ENCODE measurements at regions not wholly inside any gene's neighbourhood (a gene's known extent, or its start where the extent isn't known, plus 50 kb on each side); places are given as distances from the start of the nearest gene placed in this dataset.
A peak's percentile ranks its signal among the peaks of the same experiment; 100 is the strongest.

DNA sequence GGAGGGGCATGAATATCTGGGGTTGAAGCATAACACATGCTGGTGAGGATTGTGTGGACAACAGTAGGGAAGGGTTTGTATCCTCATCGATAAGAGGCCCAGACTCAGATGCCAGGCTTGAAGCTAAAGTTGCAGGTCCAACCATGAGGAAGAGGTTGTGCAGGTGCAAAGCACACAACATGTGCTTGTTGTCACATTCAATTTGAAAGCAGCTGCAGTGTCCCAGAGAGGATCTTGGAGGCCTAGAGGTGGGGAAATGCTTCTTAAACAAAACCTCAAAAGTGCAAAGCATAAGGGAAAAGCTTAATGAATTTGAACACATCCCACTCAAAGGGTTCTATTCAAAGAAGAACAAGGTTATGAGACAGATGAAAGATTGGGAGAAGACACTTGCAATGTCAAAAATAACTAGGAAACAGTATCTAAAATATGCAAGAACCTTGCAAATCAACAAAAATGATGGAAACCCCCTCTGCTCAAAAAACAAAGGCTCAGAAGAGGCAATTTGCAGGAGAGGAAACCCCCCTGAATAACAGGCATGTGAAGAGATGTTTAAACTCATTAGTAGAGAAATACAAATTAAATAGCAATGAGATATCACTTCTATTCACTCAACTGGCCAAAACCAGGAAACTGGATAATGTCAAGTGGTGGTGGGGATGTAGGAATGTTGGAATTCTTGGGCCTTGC lies 187.1 kb downstream of the KATNAL1 start:
- H3K4me3 ChIP-seq = no peak overlapping the region
- H3K27ac ChIP-seq = no peak overlapping the region
- no peaks in the 10 kb centered on the region for H3K9me3 ChIP-seq
- H3K4me1 ChIP-seq = peaks cover 4 to 12% (median 6%) of the 10 kb centered on the region in 4 donors
- ATAC-seq (ENCODE audit: low FRiP score in 2 of 2) (no peak), DNase-seq (no peak)
- H3K36me3 ChIP-seq = no peaks in the 10 kb centered on the region
- no peaks in the 10 kb centered on the region for H3K27me3 ChIP-seq
- TF ChIP-seq EP300 (IDR thresholded peaks at IDR 0.05) (no peak), CTCF (IDR thresholded peaks at IDR 0.05) (no peak), POLR2AphosphoS5 (IDR thresholded peaks at IDR 0.05) (no peak), POLR2A (IDR thresholded peaks at IDR 0.05) (no peak)
- WGBS, 2 donors = 48 to 55% methylated on average over 1 of the region's 1 CpG

GRCh38 chr13:30119476-30119875 lies 187.9 kb downstream of the KATNAL1 start:
- DNase-seq = no peak
- Histone ChIP-seq H3K27ac (no peak overlapping the region), H3K36me3 (no peaks in the 10 kb centered on the region), H3K27me3 (no peaks in the 10 kb centered on the region), H3K4me3 (no peak overlapping the region), H3K4me1 (peaks cover 5 to 18% (median 9%) of the 10 kb centered on the region in 4 donors), H3K9me3 (no peaks in the 10 kb centered on the region)
- no peak for TF ChIP-seq POLR2A (IDR thresholded peaks at IDR 0.05)
- TF ChIP-seq CTCF (IDR thresholded peaks at IDR 0.05) = no peak
- TF ChIP-seq POLR2AphosphoS5 (IDR thresholded peaks at IDR 0.05) = no peak
- no peak for TF ChIP-seq EP300 (IDR thresholded peaks at IDR 0.05)
- 16 to 22% methylated on average over 6 of the region's 6 CpGs for WGBS, 2 donors
- ATAC-seq (ENCODE audit: low FRiP score in 2 of 2) = no peak

DNA sequence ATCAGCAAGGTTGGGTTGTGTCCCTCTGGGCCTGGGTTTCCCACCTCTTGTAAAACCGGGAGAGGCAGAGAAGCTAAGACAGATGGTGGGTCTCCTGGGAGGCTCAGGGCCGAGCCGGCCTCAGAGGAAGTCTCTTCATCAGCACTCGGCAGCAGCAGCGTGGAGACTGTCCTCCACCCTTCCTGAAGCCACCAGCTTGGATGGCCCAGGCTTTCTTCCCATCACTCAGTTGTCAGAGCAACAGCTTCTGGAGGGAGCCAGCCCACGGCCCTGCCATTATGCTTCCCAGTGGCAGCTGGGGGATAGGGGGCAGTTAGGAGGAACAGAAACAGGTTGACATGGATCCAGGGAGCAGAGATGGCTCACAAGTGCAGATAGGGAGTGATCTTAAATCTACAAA lies 191.0 kb downstream of the KATNAL1 start:
- WGBS, 2 donors = 63 to 78% methylated on average over 6 of the region's 6 CpGs
- Histone ChIP-seq H3K4me3 (no peak overlapping the region), H3K9me3 (no peaks in the 10 kb centered on the region), H3K4me1 (peaks cover 18 to 40% (median 29%) of the 10 kb centered on the region in 4 donors), H3K27ac (no peak overlapping the region), H3K36me3 (no peaks in the 10 kb centered on the region), H3K27me3 (no peaks in the 10 kb centered on the region)
- DNase-seq (no peak), ATAC-seq (ENCODE audit: low FRiP score in 2 of 2) (no peak)
- TF ChIP-seq CTCF (IDR thresholded peaks at IDR 0.05) = no peak
- no peak for TF ChIP-seq POLR2AphosphoS5 (IDR thresholded peaks at IDR 0.05)
- no peak for TF ChIP-seq POLR2A (IDR thresholded peaks at IDR 0.05)
- TF ChIP-seq EP300 (IDR thresholded peaks at IDR 0.05) = no peak

GRCh38 chr13:30115257-30115600 lies 192.1 kb downstream of the KATNAL1 start:
- Histone ChIP-seq H3K4me1 (peaks cover 18 to 40% (median 29%) of the 10 kb centered on the region in 4 donors), H3K4me3 (peak overlapping the region in 3 of 4 donors; percentile 62 to 80 (median 69)), H3K27ac (peak overlapping the region in 2 of 4 donors; percentile 77 to 78), H3K27me3 (no peaks in the 10 kb centered on the region), H3K9me3 (no peaks in the 10 kb centered on the region), H3K36me3 (no peaks in the 10 kb centered on the region)
- DNase-seq (no peak), ATAC-seq (ENCODE audit: low FRiP score in 2 of 2) (no peak)
- peak in 1 of 2 donors; percentile 3 for TF ChIP-seq POLR2AphosphoS5 (IDR thresholded peaks at IDR 0.05)
- TF ChIP-seq POLR2A (IDR thresholded peaks at IDR 0.05) = no peak
- no peak for TF ChIP-seq CTCF (IDR thresholded peaks at IDR 0.05)
- no peak for TF ChIP-seq EP300 (IDR thresholded peaks at IDR 0.05)
- 25% methylated on average over 9 of the region's 9 CpGs for WGBS, 2 donors

Measured in upper lobe of left lung (tissue), 6 donors.